Esophagus muscularis mucosa (tissue), 4 donors: ENCODE measurements at regions not wholly inside any gene's neighbourhood (a gene's known extent, or its start where the extent isn't known, plus 50 kb on each side); places are given as distances from the start of the nearest gene placed in this dataset.

ENCODE experiments used
- DNase-seq: peaks from one replicate; pipeline ENCODE4 v3.0.0-alpha.2; 2017; ENCODE audit errors: extremely low spot score
- H3K27ac ChIP-seq, 4 donors: fragments of 200-600 bp; sonication (generic); replicated peaks in 1 of 4; 1 replicate in 3 of 4; 2 replicates in 1 of 4; pipeline ENCODE4 v1.5.1; 2016 to 2019; ENCODE audit warnings: mild to moderate bottlenecking in 1 of 4
- H3K27me3 ChIP-seq, 4 donors: fragments of 200-600 bp; sonication (generic); one replicate each; pipeline versions ENCODE4 v1.5.1 to v1.6.0; 2016 to 2019
- H3K36me3 ChIP-seq, 4 donors: fragments of 200-600 bp; sonication (generic); one replicate each; pipeline ENCODE4 v1.5.1; 2016 to 2019
- H3K4me1 ChIP-seq, 4 donors: fragments of 200-600 bp; sonication (generic); one replicate each; pipeline ENCODE4 v1.5.1; 2016 to 2019
- H3K4me3 ChIP-seq, 4 donors: fragments of 200-600 bp; sonication (generic); 1 replicate in 2 of 4; 2 replicates in 2 of 4; pipeline ENCODE4 v1.5.1; 2016 to 2019; ENCODE audit warnings: mild to moderate bottlenecking in 4 of 4, moderate library complexity in 1 of 4
- H3K9me3 ChIP-seq, 4 donors: fragments of 200-600 bp; sonication (generic); 1 replicate in 3 of 4; 2 replicates in 1 of 4; pipeline ENCODE4 v1.5.1; 2016 to 2019
- CTCF ChIP-seq, 3 experiments: fragments of 200-600 bp in 2 of 3; fragments of 450-650 bp in 1 of 3; sonication (generic) in 2 of 3; IDR thresholded peaks; one replicate each; pipeline ENCODE4 v1.5.1; 2017 to 2019; ENCODE audit warnings: antibody characterized with exemption in 3 of 3, mild to moderate bottlenecking in 2 of 3, moderate library complexity in 1 of 3
- EP300 ChIP-seq: sonication (generic); formaldehyde crosslinking; IDR thresholded peaks from one replicate; pipeline ENCODE4 v1.6.1; 2017; ENCODE audit warnings: antibody characterized with exemption
- POLR2A ChIP-seq: fragments of 450-650 bp; IDR thresholded peaks from one replicate; pipeline ENCODE4 v1.6.1; 2017; ENCODE audit warnings: antibody characterized with exemption, moderate library complexity, mild to moderate bottlenecking, low read depth
- POLR2AphosphoS5 ChIP-seq, 2 donors: sonication (generic); formaldehyde crosslinking; IDR thresholded peaks; one replicate each; pipeline ENCODE4 v1.6.1; 2017; ENCODE audit warnings: antibody characterized with exemption in 2 of 2
- WGBS: methylation state at CpG from one replicate; pipeline ENCODE4 v1.1.5; 2018; 5-methylcytosine and 5-hydroxymethylcytosine counted together
- intact Hi-C: fragments of 100-400 bp; cut with DNase I; formaldehyde crosslinking; loops from one replicate; pipeline ENCODE4 v1.15.1; 2023

- Histone ChIP-seq H3K36me3 (no peaks in the 10 kb centered on the region), H3K27me3 (no peaks in the 10 kb centered on the region), H3K4me1 (peaks cover 0 to 10% (median 5%) of the 10 kb centered on the region in 4 donors), H3K9me3 (no peaks in the 10 kb centered on the region), H3K4me3 (no peak overlapping the region), H3K27ac (no peak overlapping the region)
- no peak for TF ChIP-seq CTCF (IDR thresholded peaks at IDR 0.05)
- TF ChIP-seq EP300, result no peak
- no peak for TF ChIP-seq POLR2A
- TF ChIP-seq POLR2AphosphoS5 (IDR thresholded peaks at IDR 0.05), result no peak
- DNase-seq, result no peak
- intact Hi-C loops, result no loop called here
- WGBS, result 82% methylated on average over 4 of the region's 4 CpGs
These were observed 285.2 kb downstream of the MYCN start for GRCh38 chr2:16225545-16225944.

- Histone ChIP-seq H3K4me3 (no peak overlapping the region), H3K27ac (no peak overlapping the region), H3K9me3 (no peaks in the 10 kb centered on the region), H3K36me3 (no peaks in the 10 kb centered on the region), H3K4me1 (peaks cover 0 to 10% (median 5%) of the 10 kb centered on the region in 4 donors), H3K27me3 (no peaks in the 10 kb centered on the region)
- WGBS, result 80% methylated on average over 3 of the region's 6 CpGs
- intact Hi-C loops, result no loop called here
- TF ChIP-seq EP300, result no peak
- no peak for TF ChIP-seq POLR2AphosphoS5 (IDR thresholded peaks at IDR 0.05)
- TF ChIP-seq CTCF (IDR thresholded peaks at IDR 0.05), result no peak
- no peak for TF ChIP-seq POLR2A
- DNase-seq, result no peak
These were observed 284.7 kb downstream of the MYCN start for GRCh38 chr2:16225071-16225470.

GRCh38 chr2:16224298-16225045, 284.1 kb downstream of the MYCN start:
- H3K36me3 ChIP-seq, result no peaks in the 10 kb centered on the region
- TF ChIP-seq POLR2AphosphoS5 (IDR thresholded peaks at IDR 0.05), result no peak
- TF ChIP-seq CTCF (IDR thresholded peaks at IDR 0.05), result no peak
- TF ChIP-seq POLR2A, result no peak
- TF ChIP-seq EP300, result no peak
- intact Hi-C loops, result no loop called here
- peaks cover 0 to 10% (median 5%) of the 10 kb centered on the region in 4 donors for H3K4me1 ChIP-seq
- no peak overlapping the region for H3K4me3 ChIP-seq
- WGBS, result 87% methylated on average over 10 of the region's 14 CpGs
- H3K27me3 ChIP-seq, result no peaks in the 10 kb centered on the region
- H3K27ac ChIP-seq, result no peak overlapping the region
- H3K9me3 ChIP-seq, result no peaks in the 10 kb centered on the region
- no peak for DNase-seq

- Histone ChIP-seq H3K9me3 (no peaks in the 10 kb centered on the region), H3K36me3 (no peaks in the 10 kb centered on the region), H3K27ac (no peak overlapping the region), H3K4me3 (no peak overlapping the region), H3K4me1 (peaks cover 0 to 10% (median 5%) of the 10 kb centered on the region in 4 donors), H3K27me3 (no peaks in the 10 kb centered on the region)
- 88% methylated on average over 3 of the region's 3 CpGs for WGBS
- TF ChIP-seq POLR2A, result no peak
- no peak for TF ChIP-seq CTCF (IDR thresholded peaks at IDR 0.05)
- TF ChIP-seq POLR2AphosphoS5 (IDR thresholded peaks at IDR 0.05), result no peak
- TF ChIP-seq EP300, result no peak
- DNase-seq, result no peak
- intact Hi-C loops, result no loop called here
These were observed 283.5 kb downstream of the MYCN start for GRCh38 chr2:16223841-16224177.
